ENCODE measurements at regions not wholly inside any gene's neighbourhood (a gene's known extent, or its start where the extent isn't known, plus 50 kb on each side); places are given as distances from the start of the nearest gene placed in this dataset.

GRCh38 chr12:126353604-126354003 is 1288.4 kb downstream of the AACS start:
- no peak for TF ChIP-seq CTCF (conservative IDR thresholded peaks at IDR 0.05)
- H3K27ac ChIP-seq, result no peak overlapping the region

- no peak for TF ChIP-seq CTCF (conservative IDR thresholded peaks at IDR 0.05)
- no peak overlapping the region for H3K27ac ChIP-seq
These were observed 1289.4 kb downstream of the AACS start for GRCh38 chr12:126354633-126355032.

GRCh38 chr12:126355346-126355745 is 1290.1 kb downstream of the AACS start:
- H3K27ac ChIP-seq, result no peak overlapping the region
- no peak for TF ChIP-seq CTCF (conservative IDR thresholded peaks at IDR 0.05)

GRCh38 chr12:126358806-126359205 is 1293.6 kb downstream of the AACS start:
- TF ChIP-seq CTCF (conservative IDR thresholded peaks at IDR 0.05), result no peak
- no peak overlapping the region for H3K27ac ChIP-seq

GRCh38 chr12:126359216-126359615 is 1294.0 kb downstream of the AACS start:
- H3K27ac ChIP-seq, result no peak overlapping the region
- TF ChIP-seq CTCF (conservative IDR thresholded peaks at IDR 0.05), result no peak

- TF ChIP-seq CTCF (conservative IDR thresholded peaks at IDR 0.05), result no peak
- no peak overlapping the region for H3K27ac ChIP-seq
These were observed 1296.6 kb downstream of the AACS start for GRCh38 chr12:126361804-126362203.

- TF ChIP-seq CTCF (conservative IDR thresholded peaks at IDR 0.05), result no peak
- H3K27ac ChIP-seq, result no peak overlapping the region
These were observed 1297.3 kb downstream of the AACS start for GRCh38 chr12:126362493-126362892.

- H3K27ac ChIP-seq, result no peak overlapping the region
- TF ChIP-seq CTCF (conservative IDR thresholded peaks at IDR 0.05), result no peak
These were observed 1297.7 kb downstream of the AACS start for GRCh38 chr12:126362964-126363363.

All from VCaP (cell line).